ENCODE measurements at regions not wholly inside any gene's neighbourhood (a gene's known extent, or its start where the extent isn't known, plus 50 kb on each side); places are given as distances from the start of the nearest gene placed in this dataset.

DNA sequence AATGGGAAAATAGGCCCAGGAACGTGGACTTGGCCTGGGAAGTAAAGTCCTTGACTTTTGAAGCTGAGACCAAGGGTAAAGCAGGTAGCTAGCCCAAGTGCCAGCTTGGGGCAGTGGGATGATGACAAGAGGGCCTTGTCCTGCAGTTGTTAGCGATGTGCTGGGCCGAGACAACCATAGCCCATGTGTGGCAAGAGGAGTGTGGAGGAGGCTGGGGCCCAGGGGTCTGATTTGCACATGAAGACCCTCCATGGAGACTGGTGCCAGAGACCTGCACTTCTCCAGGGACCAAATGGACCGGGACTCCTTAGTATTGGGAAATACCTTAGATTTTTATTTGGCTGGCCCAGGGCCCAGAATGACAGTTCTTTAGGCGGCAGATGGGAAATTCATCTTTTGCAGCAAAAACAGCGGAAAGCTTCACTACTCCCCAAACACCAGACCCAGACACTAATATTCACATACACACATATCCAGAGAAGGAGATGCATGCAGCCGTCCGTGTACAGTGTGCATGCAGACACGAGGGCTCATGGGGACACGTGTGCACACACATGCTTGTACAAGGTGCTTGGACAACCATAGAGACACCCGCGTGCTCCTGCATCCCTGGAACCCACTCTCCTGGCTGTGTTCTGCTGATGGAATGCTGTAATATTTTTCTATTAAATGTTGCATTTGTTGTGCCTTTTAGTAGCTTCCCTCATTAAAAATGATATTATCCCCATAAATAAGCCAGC is 78.1 kb upstream of the CSF3R start:
- TF ChIP-seq, protein P1, sequence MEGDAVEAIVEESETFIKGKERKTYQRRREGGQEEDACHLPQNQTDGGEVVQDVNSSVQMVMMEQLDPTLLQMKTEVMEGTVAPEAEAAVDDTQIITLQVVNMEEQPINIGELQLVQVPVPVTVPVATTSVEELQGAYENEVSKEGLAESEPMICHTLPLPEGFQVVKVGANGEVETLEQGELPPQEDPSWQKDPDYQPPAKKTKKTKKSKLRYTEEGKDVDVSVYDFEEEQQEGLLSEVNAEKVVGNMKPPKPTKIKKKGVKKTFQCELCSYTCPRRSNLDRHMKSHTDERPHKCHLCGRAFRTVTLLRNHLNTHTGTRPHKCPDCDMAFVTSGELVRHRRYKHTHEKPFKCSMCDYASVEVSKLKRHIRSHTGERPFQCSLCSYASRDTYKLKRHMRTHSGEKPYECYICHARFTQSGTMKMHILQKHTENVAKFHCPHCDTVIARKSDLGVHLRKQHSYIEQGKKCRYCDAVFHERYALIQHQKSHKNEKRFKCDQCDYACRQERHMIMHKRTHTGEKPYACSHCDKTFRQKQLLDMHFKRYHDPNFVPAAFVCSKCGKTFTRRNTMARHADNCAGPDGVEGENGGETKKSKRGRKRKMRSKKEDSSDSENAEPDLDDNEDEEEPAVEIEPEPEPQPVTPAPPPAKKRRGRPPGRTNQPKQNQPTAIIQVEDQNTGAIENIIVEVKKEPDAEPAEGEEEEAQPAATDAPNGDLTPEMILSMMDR (IDR thresholded peaks at IDR 0.05): no peak
- TF ChIP-seq EZH2 (IDR thresholded peaks at IDR 0.05; ENCODE audit: borderline replicate concordance, insufficient read depth, low read depth, low read length, poor library complexity, severe bottlenecking): no peak

Data from B cell (primary cell).